ENCODE measurements at regions not wholly inside any gene's neighbourhood (a gene's known extent, or its start where the extent isn't known, plus 50 kb on each side); places are given as distances from the start of the nearest gene placed in this dataset.

GRCh38 chr3:87727783-87728182 is 331.0 kb downstream of the CGGBP1 start:
- ChIA-PET CTCF (no interaction called here), POLR2A (ENCODE audit: low non-redundant PET) (no interaction called here)
- DNase-seq (ENCODE audit: low spot score), result no peak
- no peak overlapping the region for H3K27ac ChIP-seq
- no peak for TF ChIP-seq CTCF (conservative IDR thresholded peaks at IDR 0.05; ENCODE audit: low read depth)

- no peak overlapping the region for H3K27ac ChIP-seq
- DNase-seq (ENCODE audit: low spot score), result no peak
- POLR2A ChIA-PET (ENCODE audit: low non-redundant PET), result no interaction called here
- CTCF ChIA-PET, result no interaction called here
- no peak for TF ChIP-seq CTCF (conservative IDR thresholded peaks at IDR 0.05; ENCODE audit: low read depth)
These were observed 339.7 kb downstream of the CGGBP1 start for GRCh38 chr3:87719060-87719459.

GRCh38 chr3:87710511-87710910 is 348.3 kb downstream of the CGGBP1 start:
- no peak overlapping the region for H3K27ac ChIP-seq
- CTCF ChIA-PET, result no interaction called here

GRCh38 chr3:87710028-87710427 is 348.8 kb downstream of the CGGBP1 start:
- H3K27ac ChIP-seq, result no peak overlapping the region
- no peak for DNase-seq (ENCODE audit: low spot score)
- no peak for TF ChIP-seq CTCF (conservative IDR thresholded peaks at IDR 0.05; ENCODE audit: low read depth)
- ChIA-PET POLR2A (ENCODE audit: low non-redundant PET) (no interaction called here), CTCF (no interaction called here)

More at GRCh38 chr3:87710511-87710910, 348.3 kb downstream of the CGGBP1 start:
- no peak for TF ChIP-seq CTCF (conservative IDR thresholded peaks at IDR 0.05; ENCODE audit: low read depth)
- POLR2A ChIA-PET (ENCODE audit: low non-redundant PET), result no interaction called here
- DNase-seq (ENCODE audit: low spot score), result no peak

GRCh38 chr3:87706176-87706575 is 352.6 kb downstream of the CGGBP1 start:
- ChIA-PET CTCF (no interaction called here), POLR2A (ENCODE audit: low non-redundant PET) (no interaction called here)
- DNase-seq (ENCODE audit: low spot score), result peak; percentile 2
- no peak overlapping the region for H3K27ac ChIP-seq
- TF ChIP-seq CTCF (conservative IDR thresholded peaks at IDR 0.05; ENCODE audit: low read depth), result no peak

- TF ChIP-seq CTCF (conservative IDR thresholded peaks at IDR 0.05; ENCODE audit: low read depth), result no peak
- H3K27ac ChIP-seq, result no peak overlapping the region
- ChIA-PET CTCF (interaction anchor here (0.6 kb wide), 1 partner anchor 12 kb away, joined by 3 read pairs; no protein-coding TSS in a partner anchor), POLR2A (ENCODE audit: low non-redundant PET) (no interaction called here)
- no peak for DNase-seq (ENCODE audit: low spot score)
These were observed 356.2 kb downstream of the CGGBP1 start for GRCh38 chr3:87702600-87702999.
